Hepatocyte (in vitro differentiated cells): ENCODE measurements at regions not wholly inside any gene's neighbourhood (a gene's known extent, or its start where the extent isn't known, plus 50 kb on each side); places are given as distances from the start of the nearest gene placed in this dataset.
A peak's percentile ranks its signal among the peaks of the same experiment; 100 is the strongest.

ENCODE experiments used
- DNase-seq: peaks from one replicate; pipeline ENCODE4 v3.0.0-alpha.2; 2016; ENCODE audit warnings: low spot score
- H2AFZ ChIP-seq: fragments of 200-600 bp; sonication (generic); 2 replicates; pipeline ENCODE4 v1.6.0; 2016; ENCODE audit warnings: antibody characterized with exemption, mild to moderate bottlenecking
- H3K27ac ChIP-seq: fragments of 200-600 bp; sonication (generic); 2 replicates; pipeline ENCODE4 v1.5.1; 2016; ENCODE audit warnings: mild to moderate bottlenecking
- H3K27me3 ChIP-seq: fragments of 200-600 bp; sonication (generic); 2 replicates; pipeline ENCODE4 v1.6.1; 2016
- H3K36me3 ChIP-seq: fragments of 200-600 bp; sonication (generic); replicated peaks from 2 replicates; pipeline ENCODE4 v1.5.1; 2016; ENCODE audit warnings: low read depth; ENCODE audit not compliant: insufficient read depth
- H3K4me1 ChIP-seq: fragments of 200-600 bp; sonication (generic); 2 replicates; pipeline ENCODE4 v1.5.1; 2016; ENCODE audit warnings: mild to moderate bottlenecking, moderate library complexity; ENCODE audit not compliant: insufficient read depth
- H3K4me2 ChIP-seq: fragments of 200-600 bp; sonication (generic); 2 replicates; pipeline ENCODE4 v1.6.0; 2016
- H3K4me3 ChIP-seq: fragments of 200-600 bp; sonication (generic); 2 replicates; pipeline ENCODE4 v1.5.1; 2016; ENCODE audit warnings: mild to moderate bottlenecking
- H3K79me2 ChIP-seq: fragments of 200-600 bp; sonication (generic); 2 replicates; pipeline ENCODE4 v1.6.0; 2017; ENCODE audit warnings: mild to moderate bottlenecking
- H3K9me2 ChIP-seq: fragments of 200-600 bp; sonication (generic); replicated peaks from 2 replicates; pipeline ENCODE4 v1.6.0; 2017; ENCODE audit warnings: mild to moderate bottlenecking; ENCODE audit not compliant: insufficient read depth
- H3K9me3 ChIP-seq: fragments of 200-600 bp; sonication (generic); 2 replicates; pipeline ENCODE4 v1.5.1; 2016; ENCODE audit warnings: low read depth, mild to moderate bottlenecking
- H4K20me1 ChIP-seq: fragments of 200-600 bp; sonication (generic); 2 replicates; pipeline ENCODE4 v1.6.0; 2016; ENCODE audit warnings: mild to moderate bottlenecking; ENCODE audit not compliant: insufficient read depth, poor library complexity, severe bottlenecking
- EZH2 ChIP-seq: fragments of 200-600 bp; sonication (generic); IDR thresholded peaks from 2 replicates; pipeline ENCODE4 v1.6.1; 2016; ENCODE audit warnings: antibody characterized with exemption, mild to moderate bottlenecking, borderline replicate concordance
- EZH2phosphoT487 ChIP-seq: fragments of 200-600 bp; sonication (generic); IDR thresholded peaks from one replicate; pipeline ENCODE4 v1.6.1; 2018; ENCODE audit warnings: antibody characterized with exemption, mild to moderate bottlenecking, low read depth, moderate library complexity; ENCODE audit not compliant: unreplicated experiment, severe bottlenecking
- WGBS: methylation state at CpG from one replicate; pipeline ENCODE4 v1.1.6; 2016; ENCODE audit warnings: low lambda C conversion rate; ENCODE audit errors: missing lambda C conversion rate; 5-methylcytosine and 5-hydroxymethylcytosine counted together
- TF ChIP-seq, protein P1 (sequence below): fragments of 200-600 bp; sonication (generic); IDR thresholded peaks from 2 replicates; pipeline ENCODE4 v1.5.1; 2016; ENCODE audit warnings: antibody characterized with exemption, mild to moderate bottlenecking; ENCODE audit not compliant: poor library complexity

GRCh38 chr14:65279958-65280357 lies 132.6 kb upstream of the FUT8 start:
- no peak for DNase-seq
- Histone ChIP-seq H2AFZ (no peak overlapping the region), H3K4me3 (no peak overlapping the region), H3K9me2 (no peaks in the 10 kb centered on the region), H3K27ac (no peak overlapping the region), H4K20me1 (no peaks in the 10 kb centered on the region), H3K27me3 (no peaks in the 10 kb centered on the region), H3K36me3 (no peaks in the 10 kb centered on the region), H3K4me1 (peaks cover 10% of the 10 kb centered on the region), H3K9me3 (no peaks in the 10 kb centered on the region), H3K79me2 (no peaks in the 10 kb centered on the region), H3K4me2 (no peak overlapping the region)
- TF ChIP-seq EZH2 (no peak), EZH2phosphoT487 (no peak)
- TF ChIP-seq, protein P1, sequence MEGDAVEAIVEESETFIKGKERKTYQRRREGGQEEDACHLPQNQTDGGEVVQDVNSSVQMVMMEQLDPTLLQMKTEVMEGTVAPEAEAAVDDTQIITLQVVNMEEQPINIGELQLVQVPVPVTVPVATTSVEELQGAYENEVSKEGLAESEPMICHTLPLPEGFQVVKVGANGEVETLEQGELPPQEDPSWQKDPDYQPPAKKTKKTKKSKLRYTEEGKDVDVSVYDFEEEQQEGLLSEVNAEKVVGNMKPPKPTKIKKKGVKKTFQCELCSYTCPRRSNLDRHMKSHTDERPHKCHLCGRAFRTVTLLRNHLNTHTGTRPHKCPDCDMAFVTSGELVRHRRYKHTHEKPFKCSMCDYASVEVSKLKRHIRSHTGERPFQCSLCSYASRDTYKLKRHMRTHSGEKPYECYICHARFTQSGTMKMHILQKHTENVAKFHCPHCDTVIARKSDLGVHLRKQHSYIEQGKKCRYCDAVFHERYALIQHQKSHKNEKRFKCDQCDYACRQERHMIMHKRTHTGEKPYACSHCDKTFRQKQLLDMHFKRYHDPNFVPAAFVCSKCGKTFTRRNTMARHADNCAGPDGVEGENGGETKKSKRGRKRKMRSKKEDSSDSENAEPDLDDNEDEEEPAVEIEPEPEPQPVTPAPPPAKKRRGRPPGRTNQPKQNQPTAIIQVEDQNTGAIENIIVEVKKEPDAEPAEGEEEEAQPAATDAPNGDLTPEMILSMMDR: no peak
- 99% methylated on average over 25 of the region's 25 CpGs for WGBS

DNA sequence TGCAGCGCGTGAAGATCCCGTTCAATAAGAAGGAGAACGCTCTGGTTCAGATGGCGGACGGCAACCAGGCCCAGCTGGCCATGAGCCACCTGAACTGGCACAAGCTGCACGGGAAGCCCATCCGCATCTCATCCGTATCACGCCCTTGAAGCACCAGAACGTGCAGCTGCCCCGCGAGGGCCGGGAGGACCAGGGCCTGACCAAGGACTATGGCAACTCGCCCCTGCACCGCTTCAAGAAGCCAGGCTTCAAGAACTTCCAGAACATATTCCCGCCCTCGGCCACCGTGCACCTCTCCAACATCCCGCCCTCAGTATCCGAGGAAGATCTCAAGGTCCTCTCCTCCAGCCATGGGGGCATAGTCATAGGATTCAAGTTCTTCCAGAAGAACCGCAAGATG lies 131.9 kb upstream of the FUT8 start:
- Histone ChIP-seq H3K4me3 (no peak overlapping the region), H3K4me2 (no peak overlapping the region), H3K27ac (no peak overlapping the region), H3K36me3 (no peaks in the 10 kb centered on the region), H2AFZ (no peak overlapping the region), H3K4me1 (peaks cover 10% of the 10 kb centered on the region), H3K9me3 (no peaks in the 10 kb centered on the region), H3K9me2 (no peaks in the 10 kb centered on the region), H4K20me1 (no peaks in the 10 kb centered on the region), H3K79me2 (no peaks in the 10 kb centered on the region), H3K27me3 (no peaks in the 10 kb centered on the region)
- WGBS: 99% methylated on average over 22 of the region's 22 CpGs
- no peak for DNase-seq
- TF ChIP-seq EZH2phosphoT487: no peak
- no peak for TF ChIP-seq EZH2

GRCh38 chr14:65281991-65282895 lies 130.3 kb upstream of the FUT8 start:
- no peak for DNase-seq
- H3K4me2 ChIP-seq: peak overlapping the region; percentile 42
- peak overlapping the region; percentile 57 for H2AFZ ChIP-seq
- H3K9me3 ChIP-seq: no peaks in the 10 kb centered on the region
- 46% methylated on average over 12 of the region's 12 CpGs for WGBS
- no peaks in the 10 kb centered on the region for H3K9me2 ChIP-seq
- no peaks in the 10 kb centered on the region for H3K79me2 ChIP-seq
- no peaks in the 10 kb centered on the region for H3K36me3 ChIP-seq
- no peak for TF ChIP-seq EZH2phosphoT487
- TF ChIP-seq, protein P1: no peak
- no peak for TF ChIP-seq EZH2
- H3K4me1 ChIP-seq: peaks cover 10% of the 10 kb centered on the region
- H3K27me3 ChIP-seq: no peaks in the 10 kb centered on the region
- no peaks in the 10 kb centered on the region for H4K20me1 ChIP-seq
- H3K27ac ChIP-seq: peak overlapping the region; percentile 49
- H3K4me3 ChIP-seq: no peak overlapping the region

- Histone ChIP-seq H3K27ac (no peak overlapping the region), H3K36me3 (no peaks in the 10 kb centered on the region), H3K4me3 (no peak overlapping the region), H3K9me2 (no peaks in the 10 kb centered on the region), H3K4me1 (peaks cover 10% of the 10 kb centered on the region), H3K27me3 (no peaks in the 10 kb centered on the region), H4K20me1 (no peaks in the 10 kb centered on the region), H3K9me3 (no peaks in the 10 kb centered on the region), H3K4me2 (peak overlapping the region; percentile 42), H2AFZ (peak overlapping the region; percentile 57), H3K79me2 (no peaks in the 10 kb centered on the region)
- DNase-seq: no peak
- TF ChIP-seq, protein P1: no peak
- WGBS: 95% methylated on average over 3 of the region's 3 CpGs
Measured at GRCh38 chr14:65282896-65283253, 129.7 kb upstream of the FUT8 start.
